Astrocyte (in vitro differentiated cells and primary cell): ENCODE measurements at regions not wholly inside any gene's neighbourhood (a gene's known extent, or its start where the extent isn't known, plus 50 kb on each side); places are given as distances from the start of the nearest gene placed in this dataset.

ENCODE experiments used
- DNase-seq: peaks from one replicate; pipeline ENCODE4 v3.0.0-alpha.2; 2010; ENCODE audit warnings: low read depth
- FAIRE-seq: peaks from 2 replicates; lab custom pipeline; 2011; peaks lifted over from hg19 to GRCh38; lab: Jason Lieb, UNC
- H2AFZ ChIP-seq: 2 replicates; pipeline ENCODE4 v1.6.0; 2012; ENCODE audit warnings: low read depth, low read length, inconsistent platforms
- H3K27ac ChIP-seq: 2 replicates; pipeline ENCODE4 v1.5.1; 2011; ENCODE audit warnings: low read depth, low read length, inconsistent platforms
- H3K27me3 ChIP-seq: 2 replicates; pipeline ENCODE4 v1.6.0; 2011; ENCODE audit warnings: low read length, inconsistent platforms; ENCODE audit not compliant: insufficient read depth
- H3K36me3 ChIP-seq: 2 replicates; pipeline ENCODE4 v1.5.1; 2011; ENCODE audit warnings: low read length, inconsistent platforms; ENCODE audit not compliant: insufficient read depth
- H3K4me1 ChIP-seq: 2 replicates; pipeline ENCODE4 v1.5.1; 2011; ENCODE audit warnings: low read length, inconsistent platforms; ENCODE audit not compliant: insufficient read depth
- H3K4me2 ChIP-seq: 2 replicates; pipeline ENCODE4 v1.6.0; 2012; ENCODE audit warnings: low read length, inconsistent platforms
- H3K4me3 ChIP-seq: 2 replicates; pipeline ENCODE4 v1.5.1; 2011; ENCODE audit warnings: low read depth, mild to moderate bottlenecking, low read length, inconsistent platforms; ENCODE audit not compliant: insufficient read depth
- H3K79me2 ChIP-seq: 2 replicates; pipeline ENCODE4 v1.6.0; 2012; ENCODE audit warnings: mild to moderate bottlenecking, low read length, inconsistent platforms; ENCODE audit not compliant: insufficient read depth
- H3K9ac ChIP-seq: 2 replicates; pipeline ENCODE4 v1.6.0; 2012; ENCODE audit warnings: mild to moderate bottlenecking, low read length, inconsistent platforms
- H3K9me3 ChIP-seq: 2 replicates; pipeline ENCODE4 v1.5.1; 2012; ENCODE audit warnings: low read depth, mild to moderate bottlenecking, low read length, inconsistent platforms; ENCODE audit not compliant: insufficient read depth
- H4K20me1 ChIP-seq: 2 replicates; pipeline ENCODE4 v1.6.0; 2012; ENCODE audit warnings: low read length, inconsistent platforms; ENCODE audit not compliant: insufficient read depth
- H3K27ac Mint-ChIP-seq: one replicate; pipeline ENCODE4 v1.8.0; 2021; ENCODE audit warnings: mild to moderate bottlenecking, mixed read lengths; ENCODE audit not compliant: unreplicated experiment
- H3K27me3 Mint-ChIP-seq: one replicate; pipeline ENCODE4 v1.8.0; 2021; ENCODE audit warnings: low read depth, mixed read lengths; ENCODE audit not compliant: unreplicated experiment
- H3K36me3 Mint-ChIP-seq: one replicate; pipeline ENCODE4 v1.8.0; 2021; ENCODE audit warnings: low read depth, mixed read lengths; ENCODE audit not compliant: unreplicated experiment
- H3K4me1 Mint-ChIP-seq: one replicate; pipeline ENCODE4 v1.8.0; 2021; ENCODE audit warnings: low read depth, mixed read lengths; ENCODE audit not compliant: unreplicated experiment
- H3K4me3 Mint-ChIP-seq: one replicate; pipeline ENCODE4 v1.8.0; 2021; ENCODE audit warnings: mild to moderate bottlenecking, moderate library complexity, mixed read lengths; ENCODE audit not compliant: unreplicated experiment
- H3K9me3 Mint-ChIP-seq: one replicate; pipeline ENCODE4 v1.8.0; 2021; ENCODE audit warnings: mild to moderate bottlenecking, mixed read lengths; ENCODE audit not compliant: unreplicated experiment
- CTCF ChIP-seq: IDR thresholded peaks from 2 replicates; pipeline ENCODE4 v1.5.1; 2011; ENCODE audit warnings: low read depth, mild to moderate bottlenecking, inconsistent platforms, low read length, moderate library complexity; ENCODE audit not compliant: insufficient read depth
- EZH2 ChIP-seq: IDR thresholded peaks from 2 replicates; pipeline ENCODE4 v1.6.1; 2012; ENCODE audit warnings: mild to moderate bottlenecking, low read length, inconsistent platforms; ENCODE audit not compliant: insufficient read depth

- Histone ChIP-seq H3K4me2 (no peak overlapping the region), H3K4me3 (no peak overlapping the region), H2AFZ (no peak overlapping the region), H4K20me1 (no peaks in the 10 kb centered on the region), H3K36me3 (no peaks in the 10 kb centered on the region), H3K27me3 (peaks cover 3% of the 10 kb centered on the region), H3K79me2 (no peaks in the 10 kb centered on the region), H3K9ac (no peak overlapping the region), H3K27ac (no peak overlapping the region), H3K9me3 (no peaks in the 10 kb centered on the region), H3K4me1 (no peaks in the 10 kb centered on the region)
- Mint-ChIP-seq H3K4me1 (peaks cover 3% of the 10 kb centered on the region), H3K27me3 (peaks cover 3% of the 10 kb centered on the region), H3K36me3 (no peaks in the 10 kb centered on the region), H3K4me3 (no peak overlapping the region), H3K27ac (no peak overlapping the region), H3K9me3 (no peaks in the 10 kb centered on the region)
- TF ChIP-seq CTCF (no peak), EZH2 (no peak)
- FAIRE-seq (no peak), DNase-seq (no peak)
Measured at GRCh38 chr15:61421938-61422337, 192.8 kb upstream of the RORA start.

- no peak overlapping the region for H3K4me2 ChIP-seq
- no peak for DNase-seq
- no peaks in the 10 kb centered on the region for H3K36me3 ChIP-seq
- TF ChIP-seq CTCF (no peak), EZH2 (no peak)
- Mint-ChIP-seq H3K4me3 (no peak overlapping the region), H3K27ac (no peak overlapping the region), H3K9me3 (no peaks in the 10 kb centered on the region), H3K36me3 (no peaks in the 10 kb centered on the region), H3K27me3 (peaks cover 3% of the 10 kb centered on the region), H3K4me1 (peaks cover 3% of the 10 kb centered on the region)
- H3K27me3 ChIP-seq: peaks cover 3% of the 10 kb centered on the region
- no peaks in the 10 kb centered on the region for H3K79me2 ChIP-seq
- H2AFZ ChIP-seq: no peak overlapping the region
- no peak for FAIRE-seq
- no peak overlapping the region for H3K9ac ChIP-seq
- no peak overlapping the region for H3K4me3 ChIP-seq
- H3K4me1 ChIP-seq: no peaks in the 10 kb centered on the region
- no peak overlapping the region for H3K27ac ChIP-seq
- H4K20me1 ChIP-seq: no peaks in the 10 kb centered on the region
- no peaks in the 10 kb centered on the region for H3K9me3 ChIP-seq
Measured at GRCh38 chr15:61421470-61421869, 192.4 kb upstream of the RORA start.

- no peaks in the 10 kb centered on the region for H3K9me3 Mint-ChIP-seq
- TF ChIP-seq EZH2: no peak
- no peak for TF ChIP-seq CTCF
Measured at GRCh38 chr15:61420546-61420945, 191.4 kb upstream of the RORA start.

More at GRCh38 chr15:61420546-61420945, 191.4 kb upstream of the RORA start:
- no peaks in the 10 kb centered on the region for H3K4me1 ChIP-seq
- H3K9me3 ChIP-seq: no peaks in the 10 kb centered on the region
- H2AFZ ChIP-seq: no peak overlapping the region
- H3K27ac ChIP-seq: no peak overlapping the region
- H3K9ac ChIP-seq: no peak overlapping the region
- H3K36me3 ChIP-seq: no peaks in the 10 kb centered on the region
- Mint-ChIP-seq H3K36me3 (no peaks in the 10 kb centered on the region), H3K4me3 (no peak overlapping the region), H3K27ac (no peak overlapping the region), H3K4me1 (peaks cover 3% of the 10 kb centered on the region), H3K27me3 (peaks cover 3% of the 10 kb centered on the region)
- FAIRE-seq (no peak), DNase-seq (no peak)
- H3K79me2 ChIP-seq: no peaks in the 10 kb centered on the region
- H3K4me3 ChIP-seq: no peak overlapping the region
- no peak overlapping the region for H3K4me2 ChIP-seq
- H3K27me3 ChIP-seq: peaks cover 3% of the 10 kb centered on the region
- H4K20me1 ChIP-seq: no peaks in the 10 kb centered on the region
